A549 (cell line): ENCODE measurements at regions not wholly inside any gene's neighbourhood (a gene's known extent, or its start where the extent isn't known, plus 50 kb on each side); places are given as distances from the start of the nearest gene placed in this dataset.

Experiments used
- BHLHE40 ChIP-seq: IDR thresholded peaks from 2 replicates; pipeline ENCODE4 v1.6.1; 2012; ENCODE audit warnings: low read depth, low read length, inconsistent platforms
- CEBPB ChIP-seq, 2 experiments: fragments of >200 bp in 1 of 2; sonication (Bioruptor Twin) in 1 of 2; formaldehyde crosslinking in 1 of 2; IDR thresholded peaks; 2 replicates each; pipeline ENCODE4 v1.6.1; 2012 to 2016
- EP300 ChIP-seq, 2 experiments: fragments of >200 bp; sonication (Bioruptor Twin); formaldehyde crosslinking; IDR thresholded peaks; 2 replicates in 1 of 2; 3 replicates in 1 of 2; pipeline ENCODE4 v1.6.1; 2016 to 2017
- POLR2A ChIP-seq: IDR thresholded peaks from 2 replicates; pipeline ENCODE4 v1.6.1; 2012; ENCODE audit warnings: mild to moderate bottlenecking, low read length
- RAD21 ChIP-seq, 2 experiments: fragments of >200 bp in 1 of 2; sonication (Bioruptor Twin) in 1 of 2; formaldehyde crosslinking in 1 of 2; IDR thresholded peaks in 1 of 2; conservative IDR thresholded peaks in 1 of 2; 2 replicates in 1 of 2; 3 replicates in 1 of 2; pipeline ENCODE4 v1.6.1; 2012 to 2018; ENCODE audit warnings: inconsistent platforms in 1 of 2
- SMC3 ChIP-seq: fragments of >200 bp; sonication (Bioruptor Twin); formaldehyde crosslinking; IDR thresholded peaks from 3 replicates; pipeline ENCODE4 v1.6.1; 2018; ENCODE audit warnings: inconsistent platforms
- ZFP36 ChIP-seq: fragments of 450-650 bp; IDR thresholded peaks from 2 replicates; pipeline ENCODE4 v1.6.1; 2014; ENCODE audit warnings: borderline replicate concordance; ENCODE audit not compliant: partially characterized antibody
- TF ChIP-seq, protein P1 (sequence below): fragments of >200 bp; sonication (Bioruptor Twin); formaldehyde crosslinking; IDR thresholded peaks from 3 replicates; pipeline ENCODE4 v1.5.1; 2016
- TF ChIP-seq, protein P2 (sequence below): fragments of 150-350 bp; IDR thresholded peaks from 2 replicates; pipeline ENCODE4 v1.6.1; 2014; ENCODE audit warnings: low read depth, mild to moderate bottlenecking, low read length
- TF ChIP-seq, protein P3 (sequence below): fragments of >200 bp; sonication (Bioruptor Twin); formaldehyde crosslinking; IDR thresholded peaks from 3 replicates; pipeline ENCODE4 v1.6.1; 2016
- TF ChIP-seq, protein P4 (sequence below): IDR thresholded peaks from 2 replicates; pipeline ENCODE4 v1.6.1; 2012

DNA sequence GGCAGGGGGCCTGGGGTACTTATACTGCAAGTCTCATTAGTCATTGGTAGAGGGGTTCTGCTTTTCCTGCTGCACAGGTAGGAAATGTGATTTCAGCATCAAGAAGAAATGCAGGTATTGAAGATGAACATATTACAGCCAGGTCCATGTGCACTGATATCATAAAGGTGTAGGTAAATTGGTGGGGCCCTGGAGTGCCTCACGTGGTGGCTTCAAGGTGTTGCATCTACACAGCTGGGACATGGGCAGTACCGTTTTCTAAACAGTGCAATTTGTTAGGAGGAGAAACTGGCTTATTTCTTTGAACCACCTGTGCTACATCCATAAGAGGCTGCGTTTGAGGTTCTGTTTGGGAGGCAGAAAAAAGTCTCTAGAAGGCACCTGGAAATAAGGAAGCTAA, 618.1 kb upstream of the RBFOX1 start:
- no peak for TF ChIP-seq ZFP36
- TF ChIP-seq, protein P1, sequence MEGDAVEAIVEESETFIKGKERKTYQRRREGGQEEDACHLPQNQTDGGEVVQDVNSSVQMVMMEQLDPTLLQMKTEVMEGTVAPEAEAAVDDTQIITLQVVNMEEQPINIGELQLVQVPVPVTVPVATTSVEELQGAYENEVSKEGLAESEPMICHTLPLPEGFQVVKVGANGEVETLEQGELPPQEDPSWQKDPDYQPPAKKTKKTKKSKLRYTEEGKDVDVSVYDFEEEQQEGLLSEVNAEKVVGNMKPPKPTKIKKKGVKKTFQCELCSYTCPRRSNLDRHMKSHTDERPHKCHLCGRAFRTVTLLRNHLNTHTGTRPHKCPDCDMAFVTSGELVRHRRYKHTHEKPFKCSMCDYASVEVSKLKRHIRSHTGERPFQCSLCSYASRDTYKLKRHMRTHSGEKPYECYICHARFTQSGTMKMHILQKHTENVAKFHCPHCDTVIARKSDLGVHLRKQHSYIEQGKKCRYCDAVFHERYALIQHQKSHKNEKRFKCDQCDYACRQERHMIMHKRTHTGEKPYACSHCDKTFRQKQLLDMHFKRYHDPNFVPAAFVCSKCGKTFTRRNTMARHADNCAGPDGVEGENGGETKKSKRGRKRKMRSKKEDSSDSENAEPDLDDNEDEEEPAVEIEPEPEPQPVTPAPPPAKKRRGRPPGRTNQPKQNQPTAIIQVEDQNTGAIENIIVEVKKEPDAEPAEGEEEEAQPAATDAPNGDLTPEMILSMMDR = no peak
- TF ChIP-seq SMC3 = no peak
- TF ChIP-seq, protein P2, sequence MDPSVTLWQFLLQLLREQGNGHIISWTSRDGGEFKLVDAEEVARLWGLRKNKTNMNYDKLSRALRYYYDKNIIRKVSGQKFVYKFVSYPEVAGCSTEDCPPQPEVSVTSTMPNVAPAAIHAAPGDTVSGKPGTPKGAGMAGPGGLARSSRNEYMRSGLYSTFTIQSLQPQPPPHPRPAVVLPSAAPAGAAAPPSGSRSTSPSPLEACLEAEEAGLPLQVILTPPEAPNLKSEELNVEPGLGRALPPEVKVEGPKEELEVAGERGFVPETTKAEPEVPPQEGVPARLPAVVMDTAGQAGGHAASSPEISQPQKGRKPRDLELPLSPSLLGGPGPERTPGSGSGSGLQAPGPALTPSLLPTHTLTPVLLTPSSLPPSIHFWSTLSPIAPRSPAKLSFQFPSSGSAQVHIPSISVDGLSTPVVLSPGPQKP = no peak
- TF ChIP-seq, protein P3, sequence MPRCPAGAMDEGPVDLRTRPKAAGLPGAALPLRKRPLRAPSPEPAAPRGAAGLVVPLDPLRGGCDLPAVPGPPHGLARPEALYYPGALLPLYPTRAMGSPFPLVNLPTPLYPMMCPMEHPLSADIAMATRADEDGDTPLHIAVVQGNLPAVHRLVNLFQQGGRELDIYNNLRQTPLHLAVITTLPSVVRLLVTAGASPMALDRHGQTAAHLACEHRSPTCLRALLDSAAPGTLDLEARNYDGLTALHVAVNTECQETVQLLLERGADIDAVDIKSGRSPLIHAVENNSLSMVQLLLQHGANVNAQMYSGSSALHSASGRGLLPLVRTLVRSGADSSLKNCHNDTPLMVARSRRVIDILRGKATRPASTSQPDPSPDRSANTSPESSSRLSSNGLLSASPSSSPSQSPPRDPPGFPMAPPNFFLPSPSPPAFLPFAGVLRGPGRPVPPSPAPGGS = no peak
- no peak for TF ChIP-seq RAD21 (conservative IDR thresholded peaks at IDR 0.05 in 1 of 2, IDR thresholded peaks at IDR 0.05 in 1 of 2)
- TF ChIP-seq POLR2A = no peak
- TF ChIP-seq, protein P4, sequence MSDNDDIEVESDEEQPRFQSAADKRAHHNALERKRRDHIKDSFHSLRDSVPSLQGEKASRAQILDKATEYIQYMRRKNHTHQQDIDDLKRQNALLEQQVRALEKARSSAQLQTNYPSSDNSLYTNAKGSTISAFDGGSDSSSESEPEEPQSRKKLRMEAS = no peak
- TF ChIP-seq BHLHE40 = no peak
- TF ChIP-seq CEBPB (IDR thresholded peaks at IDR 0.05) = no peak
- no peak for TF ChIP-seq EP300 (IDR thresholded peaks at IDR 0.05)
